Hematopoietic multipotent progenitor cell treated with erythropoietin and hydrocortisone succinate and interleukin-3 and kit ligand, for 15 days (in vitro differentiated cells): ENCODE measurements at regions not wholly inside any gene's neighbourhood (a gene's known extent, or its start where the extent isn't known, plus 50 kb on each side); places are given as distances from the start of the nearest gene placed in this dataset.

ENCODE experiments used
- DNase-seq: peaks from one replicate; pipeline ENCODE4 v3.0.0-alpha.2; 2015; ENCODE audit warnings: low spot score

- no peak for DNase-seq
These were observed 324.6 kb downstream of the DYSF start for GRCh38 chr2:71777946-71778345.

DNA sequence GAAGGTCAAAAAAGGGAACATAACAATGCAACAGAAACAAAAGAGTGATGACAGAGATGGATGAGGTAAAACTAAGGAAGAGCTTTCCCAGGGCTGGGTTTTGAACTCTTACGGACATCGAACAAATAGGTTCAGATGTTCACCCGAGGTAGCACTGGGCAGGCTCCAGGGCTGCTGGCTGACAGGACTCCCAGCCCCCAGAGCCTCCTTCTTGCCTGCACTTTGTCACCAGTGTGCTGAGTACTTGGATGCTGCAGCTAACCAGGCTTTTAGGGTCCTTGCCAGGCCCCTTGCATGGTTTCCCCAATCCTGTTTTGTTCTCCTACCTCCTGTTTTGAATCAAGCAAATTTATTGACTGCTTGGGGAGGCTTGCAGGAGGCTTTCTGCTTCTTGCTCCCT lies 322.9 kb downstream of the DYSF start:
- DNase-seq, result no peak

DNA sequence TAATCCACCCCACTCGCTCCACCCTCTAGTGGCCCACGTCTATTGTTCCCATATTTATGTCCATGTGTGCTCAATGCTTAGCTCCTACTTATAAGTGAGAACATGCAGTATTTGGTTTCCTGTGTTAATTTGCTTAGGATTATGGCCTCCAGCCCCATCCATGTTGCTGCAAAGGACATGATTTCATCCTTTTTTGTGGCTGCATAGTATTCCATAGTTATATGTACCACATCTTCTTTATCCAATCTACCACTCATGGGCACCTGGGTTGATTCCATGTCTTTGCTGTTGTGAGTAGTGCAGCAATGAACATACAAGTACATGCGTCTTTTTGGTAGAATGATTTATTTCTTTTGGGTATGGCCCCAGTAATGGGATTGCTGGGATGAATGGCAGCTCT lies 319.9 kb downstream of the DYSF start:
- no peak for DNase-seq

- no peak for DNase-seq
These were observed 319.3 kb downstream of the DYSF start for GRCh38 chr2:71772510-71773172.

DNA sequence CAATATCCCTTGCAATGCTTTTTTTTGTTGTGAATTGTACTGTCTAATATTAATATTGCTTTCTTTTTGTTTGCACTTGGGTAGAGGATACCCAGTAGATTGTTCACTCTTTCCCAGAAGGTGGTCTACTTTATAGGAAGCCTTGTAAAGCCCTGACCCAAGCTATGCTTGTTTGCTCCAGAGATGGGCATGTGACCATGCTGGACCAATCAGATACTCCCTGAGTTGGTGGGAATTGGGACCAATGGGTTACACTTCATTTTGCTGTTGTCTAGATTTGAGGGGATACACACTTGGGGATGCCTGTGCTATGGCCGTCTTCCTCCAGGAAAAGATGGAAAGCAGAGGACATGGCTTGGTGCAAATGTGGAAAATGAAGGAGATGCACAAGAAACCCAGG lies 314.3 kb downstream of the DYSF start:
- no peak for DNase-seq

GRCh38 chr2:71759060-71759459 lies 305.7 kb downstream of the DYSF start:
- DNase-seq, result no peak

DNA sequence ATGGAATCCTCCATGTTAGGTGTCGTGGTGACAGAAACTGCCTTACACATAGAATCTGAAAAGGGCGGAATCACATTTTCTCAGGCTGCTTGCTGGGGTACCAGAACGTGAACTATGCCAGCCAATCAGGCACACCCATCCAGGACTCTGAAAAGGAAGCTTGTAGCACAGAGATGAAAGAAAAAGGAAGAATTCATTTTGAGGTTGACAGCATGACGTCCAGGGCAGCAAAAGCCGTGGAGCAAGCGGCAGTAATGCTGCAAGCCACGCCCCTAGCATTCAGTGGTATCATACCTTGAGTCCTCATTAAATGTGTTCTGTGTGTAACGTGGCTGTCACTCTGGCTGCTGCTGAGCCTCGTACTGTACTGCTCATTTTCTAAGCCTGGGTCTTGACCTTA lies 304.0 kb downstream of the DYSF start:
- DNase-seq, result no peak

DNA sequence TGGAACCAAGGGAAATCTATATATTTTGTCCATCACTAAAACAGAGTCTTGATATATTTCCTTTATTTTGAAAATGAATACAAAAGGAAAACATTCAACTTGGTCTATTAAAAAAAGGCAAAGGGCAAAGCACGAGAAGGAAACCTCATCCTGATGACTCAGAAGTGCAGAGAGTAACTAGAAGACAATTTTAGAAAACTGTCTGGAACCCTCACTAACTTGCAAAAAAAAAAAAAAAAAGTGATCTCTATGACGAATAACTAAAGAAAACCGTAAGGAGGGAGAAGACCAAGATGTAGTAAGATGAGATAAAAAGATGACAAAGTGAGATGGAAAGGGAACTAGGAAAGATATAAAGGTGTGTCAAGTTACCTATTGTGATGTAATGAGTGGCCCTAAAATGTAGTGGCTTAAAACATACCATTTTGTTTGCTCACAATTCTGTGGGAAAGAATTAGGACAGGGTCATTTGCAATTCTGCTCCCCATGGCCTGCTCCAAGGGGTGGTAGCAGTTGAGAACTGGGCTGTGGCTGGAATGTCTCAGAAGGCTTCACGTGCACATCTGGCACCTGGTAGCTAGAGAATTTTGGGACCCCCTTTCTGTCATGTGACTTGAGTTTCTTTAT lies 303.0 kb downstream of the DYSF start:
- no peak for DNase-seq

DNA sequence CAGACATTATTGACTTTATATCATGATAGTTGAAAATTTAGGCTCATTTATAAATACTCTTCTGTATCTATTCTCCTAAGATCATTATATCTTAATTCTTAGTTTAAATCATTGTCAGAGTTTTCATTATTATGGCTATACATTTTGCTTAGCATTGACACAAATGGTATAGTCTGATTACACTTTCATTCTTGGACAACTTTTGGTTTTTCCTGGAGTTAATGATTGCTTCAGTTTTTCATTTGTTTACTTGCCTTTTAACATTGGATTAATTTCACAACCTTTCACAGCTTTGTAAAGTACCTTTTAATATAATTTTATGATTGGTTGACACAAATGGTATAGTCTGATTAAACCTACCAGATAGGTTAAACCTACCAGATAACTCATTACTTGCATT lies 298.2 kb downstream of the DYSF start:
- no peak for DNase-seq

- DNase-seq, result no peak
These were observed 296.3 kb downstream of the DYSF start for GRCh38 chr2:71749671-71750101.

DNA sequence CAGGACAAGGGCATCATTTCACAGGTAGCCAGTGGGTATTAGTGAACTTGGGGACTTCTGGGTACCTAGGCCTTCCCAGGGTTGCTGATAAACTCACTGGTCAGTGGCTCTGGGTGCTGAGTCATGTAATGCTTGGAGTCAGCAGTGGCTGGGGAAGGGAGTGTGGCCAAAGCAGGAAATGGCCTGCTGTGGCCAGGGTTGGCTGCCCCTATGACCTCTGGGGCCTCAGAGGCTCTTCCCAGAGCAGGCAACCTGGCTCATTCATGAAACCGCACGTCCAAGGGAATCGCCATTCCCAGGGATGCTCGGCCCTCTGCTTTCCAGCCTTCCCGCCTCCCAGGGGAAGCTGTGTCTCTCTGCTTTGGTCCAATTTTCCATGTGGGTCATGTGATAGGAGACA lies 294.9 kb downstream of the DYSF start:
- no peak for DNase-seq

DNA sequence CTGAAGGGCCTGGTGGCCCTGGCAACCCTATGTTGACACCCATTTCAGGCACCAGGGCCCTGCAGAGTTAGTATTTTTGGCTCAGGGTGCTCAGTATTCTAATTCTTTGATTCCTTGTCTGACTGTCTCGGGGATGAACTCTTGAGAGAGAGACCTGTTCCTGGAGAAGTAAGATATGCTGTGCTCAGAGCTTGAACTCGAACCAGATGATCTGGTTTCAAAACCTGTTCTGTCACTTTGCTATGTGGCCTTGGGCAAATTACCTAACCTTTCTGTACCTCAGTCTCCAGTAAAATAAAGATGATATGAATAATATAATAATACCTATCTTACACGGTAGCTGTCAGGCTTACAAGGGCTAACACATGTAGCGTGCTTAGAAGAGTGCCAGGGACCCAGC lies 294.2 kb downstream of the DYSF start:
- DNase-seq, result no peak

- DNase-seq, result no peak
These were observed 293.7 kb downstream of the DYSF start for GRCh38 chr2:71746946-71747501.

DNA sequence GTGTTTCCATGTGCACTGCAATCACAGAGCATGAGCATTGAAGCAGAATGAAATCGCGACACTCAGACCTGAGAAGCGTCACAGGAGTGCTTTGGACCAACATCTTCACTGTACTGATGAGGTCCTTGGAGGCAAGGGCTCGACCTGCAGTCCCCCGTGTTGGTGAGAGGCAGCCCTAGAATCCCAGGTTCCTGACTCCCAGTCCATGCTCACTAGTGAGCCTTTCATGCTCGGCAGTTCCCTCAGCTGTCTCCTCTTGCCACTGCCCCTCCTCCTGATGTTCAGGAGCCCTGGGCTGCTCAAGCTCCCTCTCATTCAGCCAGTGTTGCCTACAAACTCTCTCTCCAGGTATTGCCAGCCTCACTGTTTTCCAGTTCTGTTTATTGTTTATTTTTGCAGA lies 291.4 kb downstream of the DYSF start:
- DNase-seq, result no peak

DNA sequence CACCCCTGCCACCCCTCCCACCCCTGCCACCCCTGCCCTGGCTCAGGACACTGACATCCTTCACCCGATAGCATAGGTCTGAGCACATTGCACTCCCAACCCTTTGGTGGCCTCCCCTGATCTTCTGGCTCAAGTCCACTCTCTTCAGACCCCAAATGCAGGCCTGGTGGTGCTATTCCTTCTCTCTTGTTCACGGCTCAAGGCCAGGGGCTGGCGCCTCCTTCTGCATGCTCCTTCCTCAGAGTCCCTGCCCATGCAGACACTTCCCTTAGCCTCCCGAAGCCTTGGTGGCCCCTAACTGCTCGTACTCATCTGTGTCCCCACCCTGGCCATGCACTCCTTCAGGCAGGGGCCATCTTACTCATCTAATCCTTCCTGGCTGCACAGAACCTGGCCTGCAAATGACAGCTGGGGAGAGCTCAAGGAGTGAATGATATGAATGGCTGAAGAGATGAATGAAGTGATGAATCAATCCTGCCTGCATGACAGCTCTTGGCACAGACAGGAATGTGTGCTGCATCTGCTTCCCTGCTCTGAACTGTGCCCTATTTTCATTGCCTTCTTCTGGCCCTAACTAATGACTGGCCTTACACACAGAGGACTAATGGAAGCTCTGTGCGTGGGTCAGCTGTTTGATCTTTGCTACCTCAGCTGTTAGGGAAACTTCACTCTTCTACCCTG lies 290.8 kb downstream of the DYSF start:
- no peak for DNase-seq

DNA sequence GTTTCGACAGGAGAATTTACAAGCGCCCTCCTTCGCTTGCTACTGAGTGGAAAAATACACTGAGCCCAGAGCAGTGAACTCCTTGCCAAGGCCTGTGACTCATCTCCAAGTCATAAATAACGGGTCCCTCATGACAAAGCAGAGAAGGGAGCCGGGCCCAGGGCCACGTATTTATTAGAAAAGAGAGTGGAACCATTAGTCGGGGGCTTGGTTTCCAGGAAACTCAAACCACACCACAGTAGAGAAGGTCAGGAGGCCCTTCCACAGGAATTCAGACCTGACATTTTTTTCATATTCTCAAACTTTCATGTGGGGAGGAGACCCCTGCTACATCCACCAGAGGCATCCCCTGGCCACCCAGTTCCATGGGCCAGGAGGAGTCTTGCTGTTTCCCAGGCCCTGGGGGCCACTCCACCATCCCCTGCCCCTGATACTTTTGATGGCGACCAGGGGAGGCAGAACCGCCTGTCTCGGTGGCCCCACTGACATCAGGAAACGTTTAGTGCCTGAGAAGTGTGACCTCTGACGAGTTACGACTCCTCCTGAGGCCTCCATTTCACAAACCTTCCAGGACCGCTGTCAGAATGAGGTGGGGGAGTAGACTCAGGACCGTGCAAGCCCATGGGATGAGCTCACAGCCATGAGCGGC lies 289.7 kb downstream of the DYSF start:
- DNase-seq, result no peak

DNA sequence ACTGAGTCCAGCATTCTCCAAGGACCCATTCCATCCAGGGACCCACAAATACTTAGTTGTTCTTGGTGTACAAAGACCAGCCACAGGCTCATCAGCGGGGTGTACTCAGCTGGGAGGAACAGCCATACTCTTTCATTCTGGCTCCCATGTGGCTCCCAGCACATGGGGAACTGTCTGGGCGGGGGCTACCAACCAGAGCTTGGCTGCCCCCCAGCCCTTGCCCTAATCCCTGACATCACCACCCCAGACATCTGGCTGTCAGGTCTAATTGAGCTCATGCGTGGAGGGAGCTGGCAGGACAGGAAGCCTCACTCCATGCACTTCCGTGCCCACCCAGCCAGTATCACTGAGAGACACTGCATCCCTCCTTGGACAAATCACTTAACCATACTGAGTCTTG lies 283.6 kb downstream of the DYSF start:
- no peak for DNase-seq

DNA sequence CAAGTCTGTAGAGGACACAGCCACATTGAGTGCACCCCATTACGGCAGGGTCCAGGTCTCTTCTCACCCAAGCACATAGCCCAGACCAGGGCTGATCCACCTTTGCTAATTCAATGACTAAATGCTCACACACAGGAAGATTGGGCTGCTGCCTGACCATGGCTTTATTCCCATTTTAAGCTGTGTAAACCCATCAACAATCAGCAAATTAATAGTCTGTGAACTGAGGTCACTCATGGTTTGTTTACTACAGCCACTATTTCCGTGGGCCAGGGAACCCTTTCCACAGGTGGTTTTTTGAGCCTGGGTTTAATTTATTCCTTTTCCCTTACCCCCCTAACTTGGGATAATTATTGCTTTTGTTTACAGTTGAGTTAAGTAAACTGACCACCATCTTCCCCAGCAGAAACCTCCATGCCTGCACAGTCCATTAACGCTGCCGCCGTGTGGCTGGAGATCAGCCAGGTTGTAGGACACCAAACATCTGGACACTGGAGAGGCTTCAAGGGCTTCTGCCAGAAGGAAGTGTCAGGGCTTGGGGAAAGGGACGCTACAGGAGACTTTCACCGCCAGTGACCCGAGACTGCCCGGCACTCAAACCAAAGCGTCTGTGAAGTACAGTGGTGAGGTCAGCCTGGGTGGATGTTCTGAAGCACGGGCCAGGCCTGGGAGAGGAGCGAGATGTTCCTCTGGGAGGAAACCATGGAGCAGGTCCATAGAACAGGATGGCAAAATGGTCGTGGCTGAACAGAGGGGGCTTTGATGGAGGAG lies 282.9 kb downstream of the DYSF start:
- no peak for DNase-seq
